GM18511 (cell line): ENCODE measurements at regions not wholly inside any gene's neighbourhood (a gene's known extent, or its start where the extent isn't known, plus 50 kb on each side); places are given as distances from the start of the nearest gene placed in this dataset.
"Not testable (repeated sequence)": the region's sequence is repeated elsewhere in the genome, so short reads cannot be mapped to it uniquely, and the experiment has no call there.

Experiments
- ATAC-seq: cut with Tn5 transposase; IDR thresholded peaks from one replicate; pipeline ENCODE4 v1.9.1; 2021; ENCODE audit warnings: mild to moderate bottlenecking, moderate library complexity; ENCODE audit not compliant: unreplicated experiment

DNA sequence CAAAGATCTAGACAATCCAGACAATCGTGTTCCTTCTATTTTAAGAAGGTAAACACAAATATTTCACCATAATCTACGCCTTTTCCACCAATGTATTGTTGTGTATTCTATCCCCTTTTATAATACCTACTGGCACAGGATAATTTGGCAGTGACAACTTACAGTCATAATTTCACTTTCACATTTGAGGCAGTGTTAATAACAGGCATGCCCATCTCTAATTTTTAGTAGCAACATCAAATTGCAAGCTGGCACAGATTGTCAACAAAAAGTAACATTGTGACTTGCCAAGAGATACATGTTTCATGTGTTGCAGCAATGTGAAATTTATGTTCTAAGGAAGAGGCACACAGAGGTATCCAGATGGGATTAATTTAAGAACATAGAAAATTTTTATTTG, 912.5 kb upstream of the PABPC4L start:
- ATAC-seq, result no peak

DNA sequence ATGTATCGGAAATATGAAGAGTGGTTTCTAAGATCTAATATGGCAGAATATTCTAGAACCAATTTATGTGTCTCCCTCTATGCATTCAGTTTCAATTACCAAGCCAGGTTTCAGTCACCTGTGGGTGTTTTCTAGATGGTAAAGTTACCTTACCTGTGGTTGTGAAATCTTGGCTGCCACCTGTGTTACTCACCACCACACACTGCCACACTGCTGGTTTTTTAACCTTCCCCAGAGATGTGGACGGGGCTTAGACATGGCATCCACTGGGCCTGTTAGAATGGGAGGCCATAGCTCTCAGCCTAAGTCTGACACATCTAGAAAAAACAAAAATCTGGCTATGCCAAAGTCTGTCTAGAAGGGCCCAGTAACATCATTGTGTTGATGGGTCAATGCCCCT, 896.5 kb upstream of the PABPC4L start:
- ATAC-seq, result no peak

DNA sequence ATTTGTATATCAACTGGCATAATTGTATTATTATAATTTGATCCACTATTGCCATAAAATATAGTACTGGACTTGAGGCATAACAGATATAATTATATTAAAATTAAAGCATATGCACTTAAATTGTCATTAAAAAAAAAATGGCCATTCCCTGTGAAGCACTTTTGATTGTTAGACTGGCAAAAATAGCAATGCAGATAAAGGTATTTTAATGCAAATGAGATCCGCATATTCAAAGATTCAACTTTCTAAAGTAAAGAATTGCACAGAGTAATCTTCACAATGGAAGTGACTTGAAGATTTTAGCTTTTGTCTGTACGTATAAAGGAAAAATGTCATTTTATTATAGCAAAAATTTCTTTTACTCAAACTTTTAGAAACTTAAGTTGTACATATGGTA, 871.8 kb upstream of the PABPC4L start:
- ATAC-seq, result no peak

DNA sequence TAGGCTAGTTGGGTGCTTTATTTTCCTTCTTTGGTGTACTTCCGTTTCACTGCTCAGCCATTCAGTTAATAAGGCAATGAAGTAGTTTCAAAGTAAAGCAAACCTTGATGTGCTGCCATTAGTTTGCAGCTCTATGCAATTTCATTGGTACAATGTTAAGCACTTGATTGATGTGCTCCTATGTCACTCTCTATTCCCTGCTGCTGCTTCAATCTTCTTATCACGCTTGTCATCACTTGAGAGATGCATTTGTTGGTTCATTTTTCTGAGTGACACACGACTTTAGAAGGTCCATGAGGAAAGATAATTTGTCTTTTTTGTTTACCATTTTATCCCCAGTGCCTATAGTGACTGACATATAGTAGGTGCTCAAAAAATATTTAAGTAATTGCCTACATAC, 871.0 kb upstream of the PABPC4L start:
- ATAC-seq, result no peak

DNA sequence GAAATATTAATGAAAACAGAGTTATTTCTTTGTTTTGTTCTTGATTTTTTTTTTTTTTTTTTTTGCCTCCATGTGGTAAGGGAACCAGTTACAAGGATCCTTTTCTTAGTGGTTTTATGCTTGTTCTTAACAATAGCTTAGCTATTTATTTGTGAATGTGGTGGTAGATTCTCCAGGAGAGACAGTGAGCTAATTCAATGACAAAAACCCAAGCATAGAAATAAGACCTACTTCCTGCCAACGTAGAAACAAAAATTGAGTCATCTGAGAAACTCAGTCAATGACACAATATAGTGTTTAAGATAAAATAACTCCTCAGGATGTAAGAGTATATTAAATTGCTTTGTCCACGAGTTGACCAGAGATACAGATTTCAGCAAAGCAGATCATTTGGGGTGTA, 863.8 kb upstream of the PABPC4L start:
- ATAC-seq, result no peak

DNA sequence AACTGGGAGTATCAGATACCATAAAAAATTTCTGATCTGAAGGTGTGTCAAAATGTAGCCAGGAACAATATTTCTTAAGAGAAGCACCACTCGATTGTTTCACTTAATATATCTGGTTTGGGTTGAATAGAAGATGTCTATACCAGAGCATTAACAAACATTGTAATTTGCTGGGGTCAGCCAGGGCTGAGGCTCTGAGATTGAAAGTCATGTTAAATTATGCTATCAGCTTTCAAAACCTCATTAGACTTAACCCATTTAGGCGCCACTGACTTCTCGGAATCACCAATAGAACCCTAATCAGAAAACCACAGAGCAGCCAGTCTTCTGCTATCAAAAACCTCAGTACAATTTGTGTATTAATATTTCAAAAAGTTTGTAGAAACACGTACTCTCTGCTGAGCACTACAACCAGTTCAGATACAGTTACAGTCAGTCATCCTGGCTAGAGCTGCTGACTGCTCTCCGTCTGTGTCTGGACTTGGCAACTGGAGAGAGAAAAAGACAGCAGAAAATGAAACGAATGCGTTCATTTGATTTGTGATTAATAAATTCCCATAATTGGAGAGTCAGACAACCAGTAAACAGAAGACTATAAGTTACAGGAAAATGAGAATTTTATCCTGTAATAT, 848.6 kb upstream of the PABPC4L start:
- no peak for ATAC-seq

DNA sequence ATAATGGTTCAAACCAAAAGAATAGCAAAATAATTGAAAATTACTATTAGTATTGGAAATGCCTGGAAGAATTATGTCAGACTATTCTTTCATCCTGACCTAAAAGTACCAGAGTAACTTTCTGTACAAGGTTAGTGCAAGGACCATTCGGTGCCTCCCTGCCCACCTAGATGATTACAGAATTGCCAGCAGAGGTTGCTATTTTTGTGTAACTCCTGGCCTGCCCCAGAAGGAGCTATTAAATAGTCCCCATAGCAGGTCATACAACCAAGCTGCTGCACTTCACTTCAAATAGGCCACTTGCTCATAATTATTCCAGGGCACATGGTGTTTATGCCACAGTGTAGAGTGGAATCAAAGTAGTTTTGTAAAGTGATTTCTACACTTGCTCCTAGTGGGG, 831.1 kb upstream of the PABPC4L start:
- ATAC-seq, result no peak

DNA sequence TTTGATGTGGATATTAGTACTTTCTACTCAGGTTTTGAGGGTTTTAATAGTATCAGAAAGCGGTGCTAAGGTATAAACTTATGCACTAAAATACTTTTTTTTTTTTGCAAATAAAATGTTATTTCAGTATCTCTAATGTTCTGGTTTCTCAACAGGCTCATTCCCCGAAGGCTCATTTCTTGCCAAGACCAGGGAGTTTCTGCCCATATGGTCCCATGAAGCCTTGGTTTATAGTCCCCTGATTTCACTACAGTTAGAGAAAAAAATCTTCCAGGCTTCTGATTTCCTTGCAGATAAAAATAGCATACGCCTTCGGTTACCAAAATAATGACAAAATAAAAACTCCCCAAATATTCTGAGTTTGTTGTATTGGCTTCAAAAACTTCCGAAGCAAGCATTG, 814.2 kb upstream of the PABPC4L start:
- ATAC-seq, result no peak

DNA sequence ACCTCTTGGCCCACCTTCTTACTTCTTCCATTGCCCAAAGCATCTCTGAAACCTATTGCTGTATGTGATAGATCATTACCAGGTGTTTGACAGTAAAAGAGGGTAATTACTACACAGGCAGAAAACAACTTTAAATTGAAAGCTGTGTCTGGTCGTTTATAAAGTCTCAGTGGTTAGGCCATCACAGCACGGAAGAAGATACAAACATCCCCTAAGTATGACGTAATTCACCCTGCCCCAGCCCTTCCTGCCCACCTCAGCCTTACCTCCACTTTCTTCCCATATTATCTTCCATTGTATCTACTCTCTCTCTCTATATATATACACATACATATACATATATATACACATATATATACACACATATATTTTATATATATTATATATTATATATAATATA, 805.8 kb upstream of the PABPC4L start:
- ATAC-seq, result no peak

DNA sequence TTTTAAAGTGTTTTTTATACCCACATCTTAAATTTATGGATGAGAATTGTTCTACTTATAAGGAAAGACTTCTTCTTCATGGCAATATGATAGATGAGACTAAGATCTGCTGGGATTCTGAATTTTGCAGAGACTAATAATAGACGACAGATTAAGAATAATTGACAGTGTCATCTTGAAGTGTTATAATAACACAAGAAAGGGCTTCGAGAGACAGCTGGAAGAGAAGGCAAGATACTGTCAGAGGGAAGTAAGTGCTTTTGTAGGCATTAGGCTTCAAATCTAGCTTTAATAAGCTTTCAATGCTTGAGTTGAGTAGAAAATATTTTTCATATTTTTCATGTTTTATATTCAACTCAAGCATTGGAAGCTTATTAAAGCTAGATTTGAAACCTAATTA, 797.6 kb upstream of the PABPC4L start:
- ATAC-seq, result no peak

DNA sequence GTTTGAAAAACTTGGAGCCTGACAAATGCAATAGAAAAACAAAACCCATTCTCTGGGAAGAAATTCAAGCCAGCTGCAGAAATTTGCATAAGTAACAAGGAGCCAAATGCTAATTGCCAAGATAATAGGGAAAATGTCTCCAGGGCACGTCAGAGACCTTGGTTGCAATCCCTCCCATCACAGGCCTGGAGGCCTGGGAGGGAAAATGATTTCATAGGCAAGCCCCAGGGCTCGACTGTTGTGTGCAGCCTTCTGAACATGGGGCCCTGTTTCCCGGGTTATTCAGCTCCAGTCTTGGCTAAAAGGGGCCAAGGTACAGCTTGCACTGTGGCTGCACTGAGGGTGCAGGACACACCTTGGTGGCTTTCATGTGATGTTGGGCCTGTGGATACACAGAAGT, 760.4 kb upstream of the PABPC4L start:
- ATAC-seq, result no peak

DNA sequence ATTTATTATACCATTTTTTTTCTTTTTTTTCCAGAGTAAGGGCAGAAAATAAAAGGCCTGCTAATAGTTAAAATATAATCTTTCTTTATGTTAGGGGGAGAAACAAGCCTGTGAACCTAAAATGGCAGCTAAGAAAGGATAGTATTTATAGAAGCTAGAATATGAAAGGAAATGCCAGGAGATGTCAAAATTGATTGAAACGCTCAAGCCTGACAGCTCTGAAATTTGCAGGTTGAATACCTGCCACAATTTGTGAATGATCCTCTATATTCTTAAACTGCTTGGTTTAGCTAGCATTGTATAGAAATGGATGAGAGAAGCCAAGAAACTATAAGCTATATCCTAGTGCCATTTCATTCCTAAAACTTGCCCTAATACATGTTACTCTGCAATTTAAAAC, 757.3 kb upstream of the PABPC4L start:
- ATAC-seq, result no peak

DNA sequence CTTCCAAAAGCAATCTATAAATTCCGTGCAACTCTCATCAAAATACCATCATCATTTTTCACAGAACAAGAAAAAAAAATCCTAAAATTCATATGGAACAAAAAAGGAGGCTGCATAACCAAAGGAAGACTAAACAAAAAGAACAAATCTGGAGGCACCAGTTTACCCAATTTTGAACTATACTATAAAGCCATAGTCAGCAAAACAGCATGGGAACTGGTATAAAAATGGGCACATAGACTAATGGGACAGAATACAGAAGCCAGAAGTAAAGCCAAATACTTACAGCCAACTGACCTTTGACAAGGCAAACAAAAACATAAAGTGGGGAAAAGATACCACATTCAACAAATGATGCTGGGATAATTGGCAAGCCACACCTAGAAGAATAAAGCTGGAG, 753.5 kb upstream of the PABPC4L start:
- no peak for ATAC-seq

DNA sequence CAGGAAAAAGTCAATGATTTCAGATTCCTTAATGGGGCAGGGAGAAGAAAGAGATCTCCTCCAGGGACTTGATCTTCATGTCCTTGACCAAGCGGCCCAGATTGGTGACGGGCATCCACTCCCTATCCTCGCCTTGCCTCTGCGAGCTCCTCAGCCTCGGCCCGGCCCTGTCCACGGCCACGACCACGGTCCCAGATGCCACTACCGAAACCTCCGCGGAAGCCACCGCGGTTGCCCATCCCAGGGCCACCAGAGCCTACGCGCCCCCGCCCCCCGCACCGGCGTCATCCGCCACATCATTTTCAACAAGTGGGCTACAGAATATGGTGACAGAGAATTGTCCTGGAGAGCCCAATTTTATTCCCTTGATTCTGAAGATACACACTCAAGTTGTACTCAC, 751.2 kb upstream of the PABPC4L start:
- no peak for ATAC-seq

DNA sequence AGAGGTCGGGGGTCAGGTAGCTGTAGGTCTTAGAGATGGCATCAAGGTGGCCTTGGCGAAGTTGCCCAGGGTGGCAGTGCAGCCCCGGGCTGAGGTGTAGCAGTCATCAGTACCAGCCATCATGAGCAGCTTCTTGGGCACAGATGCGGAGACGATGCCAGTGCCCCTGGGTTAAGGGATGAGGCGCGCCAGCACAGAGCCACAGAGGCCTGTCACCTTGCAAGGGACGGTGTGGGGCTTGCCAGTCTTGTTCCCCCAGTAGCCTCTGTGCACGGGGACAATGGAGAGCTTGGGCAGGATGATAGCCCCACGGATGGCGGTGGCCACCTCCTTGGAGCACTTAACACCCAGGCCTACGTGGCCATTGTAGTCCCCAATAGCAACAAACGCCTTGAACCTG, 750.7 kb upstream of the PABPC4L start:
- no peak for ATAC-seq

DNA sequence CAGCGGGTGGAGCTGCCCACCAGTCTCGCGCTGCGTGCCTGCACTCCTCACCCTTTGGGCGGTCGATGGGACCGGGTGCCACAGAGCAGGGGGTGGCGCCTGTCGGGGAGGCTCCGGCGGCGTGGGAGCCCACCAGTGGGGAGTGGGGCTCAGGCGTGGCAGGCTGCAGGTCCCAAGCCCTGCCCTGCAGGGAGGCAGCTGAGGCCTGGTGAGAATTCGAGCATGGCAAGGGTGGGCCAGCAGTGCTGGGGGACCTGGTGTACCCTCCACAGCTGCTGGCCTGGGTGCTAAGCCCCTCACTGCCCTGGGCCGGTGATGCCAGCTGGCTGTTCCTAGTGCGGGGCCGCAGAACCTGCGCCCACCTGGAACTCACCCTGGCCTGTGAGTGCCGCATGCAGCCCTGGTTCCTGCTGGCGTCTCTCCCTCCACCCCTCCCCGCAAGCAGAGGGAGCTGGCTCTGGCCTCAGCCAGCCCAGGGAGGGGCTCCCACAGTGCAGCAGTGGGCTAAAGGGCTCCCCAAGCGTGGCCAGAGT, 746.6 kb upstream of the PABPC4L start:
- ATAC-seq, result no peak

DNA sequence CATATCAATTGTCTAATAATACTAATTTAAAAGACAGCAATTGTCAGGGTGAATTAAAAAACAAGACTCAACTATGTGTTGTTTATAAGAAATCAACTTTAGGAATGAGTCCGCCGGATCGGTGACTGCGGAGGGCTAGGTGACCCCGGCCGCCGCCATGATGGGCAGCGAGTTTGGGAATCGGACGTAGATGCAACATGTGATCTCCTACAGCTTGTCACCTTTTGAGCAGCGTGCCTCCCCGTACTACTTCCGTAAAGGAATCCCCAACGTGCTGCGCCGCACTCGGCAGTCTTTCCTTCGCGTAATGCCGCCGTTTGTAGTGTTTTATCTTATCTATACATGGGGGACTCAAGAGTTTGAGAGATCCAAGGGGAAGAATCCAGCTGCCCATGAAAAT, 742.5 kb upstream of the PABPC4L start:
- ATAC-seq, result no peak

DNA sequence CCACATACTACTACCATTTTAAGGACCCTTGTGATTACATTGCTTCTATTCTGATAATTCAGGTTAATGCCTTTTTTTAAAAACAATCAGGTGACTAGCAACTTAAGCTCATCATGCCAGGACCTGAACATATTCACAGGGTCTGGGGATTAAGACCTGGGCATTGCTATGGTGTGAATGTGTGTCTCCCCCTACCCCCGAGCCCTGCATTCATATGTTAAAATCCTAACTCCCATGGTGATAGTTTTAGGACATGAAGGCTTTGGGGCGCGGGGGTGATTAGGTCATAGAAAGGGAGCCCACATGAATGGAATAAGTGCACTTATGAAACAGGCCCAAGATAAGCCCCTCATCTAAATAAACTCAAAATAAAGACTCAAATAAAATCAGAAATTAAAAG, 734.4 kb upstream of the PABPC4L start:
- no peak for ATAC-seq

DNA sequence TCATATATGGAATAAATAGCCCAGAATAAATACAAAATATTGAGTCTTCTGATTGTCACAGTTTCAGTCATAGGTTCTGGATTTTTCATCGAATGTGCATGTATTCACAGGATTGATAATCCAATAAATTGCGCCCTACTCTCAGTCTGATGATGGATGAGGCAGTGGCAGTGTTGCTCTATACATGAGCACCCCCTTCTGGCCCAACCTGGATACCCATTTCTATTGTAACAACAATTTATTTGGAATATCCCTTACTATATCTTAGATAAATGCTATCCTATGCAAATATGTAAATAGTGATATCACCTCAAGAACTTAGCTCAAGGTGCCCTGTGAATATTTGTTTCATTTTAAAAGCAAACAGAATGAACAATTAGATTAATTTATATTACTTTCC, 733.7 kb upstream of the PABPC4L start:
- no peak for ATAC-seq

DNA sequence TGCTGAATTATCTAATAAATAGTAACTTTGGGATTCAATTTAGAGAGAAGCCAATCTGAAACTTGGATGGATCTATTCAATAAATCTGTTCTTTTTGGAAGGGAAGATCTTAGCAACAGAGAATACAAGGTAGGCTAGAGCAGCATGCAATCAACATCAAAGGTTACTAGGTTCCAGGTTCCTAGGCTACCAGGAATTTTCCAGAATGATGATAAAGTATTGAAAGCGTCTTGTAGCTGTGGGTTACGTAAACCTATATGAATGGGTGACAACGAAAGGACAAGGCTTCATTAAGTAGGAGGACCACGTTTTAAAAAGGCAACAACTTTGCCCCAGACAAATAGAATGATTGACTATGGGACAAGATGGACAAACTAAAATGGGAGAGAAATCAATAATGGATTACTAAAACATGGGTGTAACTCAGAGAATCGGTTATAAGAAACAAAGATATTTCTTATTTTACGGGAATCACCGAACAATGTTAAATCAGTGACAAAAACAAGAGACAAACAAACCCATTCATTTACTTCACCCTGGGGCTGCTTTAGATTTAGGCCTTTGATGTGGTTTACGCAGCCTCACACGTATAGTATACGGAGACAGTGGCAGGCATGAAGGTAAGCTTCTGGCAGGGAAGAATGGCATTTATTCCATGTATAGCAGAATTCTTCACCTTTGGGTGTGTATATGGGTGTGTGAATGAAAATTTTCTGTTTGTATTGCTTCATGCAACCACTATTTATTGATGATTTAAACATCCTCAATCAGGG, 732.6 kb upstream of the PABPC4L start:
- no peak for ATAC-seq

DNA sequence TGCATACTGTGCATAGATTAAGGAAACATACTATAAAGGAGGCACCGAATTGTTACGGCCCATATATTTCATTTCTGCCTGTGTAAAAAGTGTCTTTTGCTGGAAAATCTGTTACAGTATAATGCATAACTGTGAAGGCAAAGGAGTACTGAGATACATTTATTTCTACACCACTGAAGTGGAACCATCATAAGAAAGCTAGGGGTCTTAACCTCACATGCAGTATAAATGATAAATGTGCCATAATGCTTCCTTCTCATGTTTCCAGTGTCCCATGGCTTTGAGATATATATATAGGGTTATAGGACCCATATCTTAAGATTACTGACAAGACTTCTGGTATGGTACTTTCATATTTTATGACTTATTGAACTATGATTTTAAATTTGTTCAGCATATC, 713.8 kb upstream of the PABPC4L start:
- ATAC-seq, result no peak

DNA sequence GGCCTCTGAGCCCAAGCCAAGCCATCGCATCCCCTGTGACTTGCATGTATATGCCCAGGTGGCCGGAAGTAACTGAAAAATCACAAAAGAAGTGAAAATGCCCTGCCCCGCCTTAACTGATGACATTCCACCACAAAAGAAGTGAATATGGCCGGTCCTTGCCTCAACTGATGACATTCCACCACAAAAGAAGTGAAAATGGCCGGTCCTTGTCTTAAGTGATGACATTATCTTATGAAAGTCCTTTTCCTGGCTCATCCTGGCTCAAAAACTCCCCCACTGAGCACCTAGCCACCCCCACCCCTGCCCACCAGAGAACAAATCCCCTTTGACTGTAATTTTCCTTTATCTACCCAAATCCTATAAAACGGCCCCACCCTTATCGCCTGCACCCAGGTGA, 712.7 kb upstream of the PABPC4L start:
- ATAC-seq, result not testable (repeated sequence)

DNA sequence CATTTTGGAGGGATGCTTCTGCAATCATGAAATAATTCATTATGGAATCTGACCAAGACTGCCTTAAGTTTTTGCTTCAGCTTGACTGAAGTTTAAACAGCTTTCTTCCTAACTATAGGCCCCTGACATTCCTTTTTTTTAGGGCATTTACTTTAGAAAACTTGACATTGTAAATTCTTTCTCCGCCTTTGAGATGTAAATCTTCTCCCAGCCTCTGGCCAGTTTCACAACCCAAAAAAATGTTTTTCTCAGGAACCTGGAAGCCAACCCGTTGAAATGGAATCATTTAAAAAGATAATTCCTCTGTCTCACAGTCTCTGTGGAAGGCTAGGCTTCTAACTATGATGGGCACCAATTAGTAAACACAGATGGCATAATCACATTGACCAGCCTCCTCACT, 710.4 kb upstream of the PABPC4L start:
- ATAC-seq, result no peak
